GM12873 (cell line): ENCODE measurements at regions not wholly inside any gene's neighbourhood (a gene's known extent, or its start where the extent isn't known, plus 50 kb on each side); places are given as distances from the start of the nearest gene placed in this dataset.

ENCODE experiments used
- TF ChIP-seq, protein P1 (sequence below): IDR thresholded peaks from 2 replicates; pipeline ENCODE4 v1.5.1; 2012; ENCODE audit warnings: low read depth, mild to moderate bottlenecking, moderate library complexity, low read length, control low read depth; ENCODE audit not compliant: insufficient read depth; ENCODE audit errors: missing control alignments

DNA sequence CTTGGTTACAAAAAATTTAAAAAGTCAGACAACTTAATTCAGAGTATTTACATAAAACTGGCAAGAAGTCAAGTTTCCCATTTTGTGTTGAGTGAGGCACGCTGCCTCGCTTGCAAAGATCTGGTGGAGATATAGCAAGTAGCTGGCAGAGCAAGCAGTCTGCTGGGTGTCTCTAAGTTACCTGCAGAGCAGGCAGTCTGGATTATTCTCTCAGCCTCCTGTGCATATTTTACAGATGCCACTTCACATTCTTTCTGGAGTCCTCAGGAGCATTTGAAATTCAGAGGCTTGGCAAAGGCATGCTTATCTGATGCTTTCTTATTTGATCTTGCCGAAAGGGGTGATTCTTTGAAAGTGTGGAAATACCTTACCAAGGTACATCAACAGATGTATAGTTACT is 640.4 kb upstream of the ADGRL4 start:
- TF ChIP-seq, protein P1, sequence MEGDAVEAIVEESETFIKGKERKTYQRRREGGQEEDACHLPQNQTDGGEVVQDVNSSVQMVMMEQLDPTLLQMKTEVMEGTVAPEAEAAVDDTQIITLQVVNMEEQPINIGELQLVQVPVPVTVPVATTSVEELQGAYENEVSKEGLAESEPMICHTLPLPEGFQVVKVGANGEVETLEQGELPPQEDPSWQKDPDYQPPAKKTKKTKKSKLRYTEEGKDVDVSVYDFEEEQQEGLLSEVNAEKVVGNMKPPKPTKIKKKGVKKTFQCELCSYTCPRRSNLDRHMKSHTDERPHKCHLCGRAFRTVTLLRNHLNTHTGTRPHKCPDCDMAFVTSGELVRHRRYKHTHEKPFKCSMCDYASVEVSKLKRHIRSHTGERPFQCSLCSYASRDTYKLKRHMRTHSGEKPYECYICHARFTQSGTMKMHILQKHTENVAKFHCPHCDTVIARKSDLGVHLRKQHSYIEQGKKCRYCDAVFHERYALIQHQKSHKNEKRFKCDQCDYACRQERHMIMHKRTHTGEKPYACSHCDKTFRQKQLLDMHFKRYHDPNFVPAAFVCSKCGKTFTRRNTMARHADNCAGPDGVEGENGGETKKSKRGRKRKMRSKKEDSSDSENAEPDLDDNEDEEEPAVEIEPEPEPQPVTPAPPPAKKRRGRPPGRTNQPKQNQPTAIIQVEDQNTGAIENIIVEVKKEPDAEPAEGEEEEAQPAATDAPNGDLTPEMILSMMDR = no peak

DNA sequence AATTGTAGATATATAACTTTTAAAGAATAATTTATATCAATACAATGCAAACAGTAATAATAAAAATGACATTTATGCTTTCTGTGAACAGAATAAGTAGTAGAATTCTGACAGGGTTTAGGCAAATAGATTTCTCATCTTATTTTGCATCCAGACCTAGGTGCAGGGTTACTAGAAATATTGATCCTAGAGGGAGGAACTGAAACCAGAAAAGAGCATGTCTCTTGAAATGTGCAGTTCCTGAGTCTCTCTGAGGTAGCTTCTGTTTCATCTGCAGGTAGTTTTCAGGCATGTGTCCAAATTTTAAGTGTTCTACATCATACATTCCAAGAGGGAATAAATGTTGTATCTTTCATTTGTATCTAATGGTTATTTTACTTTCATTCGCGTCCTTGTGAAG is 631.9 kb upstream of the ADGRL4 start:
- TF ChIP-seq, protein P1 = no peak

DNA sequence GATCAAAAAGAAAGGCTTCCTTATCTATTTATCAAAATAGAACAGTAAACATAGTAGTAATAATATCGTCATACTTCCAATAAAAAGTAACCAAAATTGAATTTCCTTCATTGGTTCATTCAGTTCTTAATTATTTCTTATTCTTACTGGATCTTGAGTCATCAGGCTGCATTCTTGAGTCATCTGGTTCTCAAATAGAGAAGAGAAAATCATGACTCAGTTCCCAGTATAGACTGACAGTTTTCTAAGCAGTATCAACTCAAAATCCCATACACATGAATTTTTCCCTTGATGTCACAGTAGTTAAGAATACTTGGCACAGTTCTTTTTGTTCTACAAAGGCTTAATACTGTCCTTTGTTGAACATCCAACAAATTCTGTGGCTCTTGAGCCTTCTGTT is 626.9 kb upstream of the ADGRL4 start:
- TF ChIP-seq, protein P1 = no peak

DNA sequence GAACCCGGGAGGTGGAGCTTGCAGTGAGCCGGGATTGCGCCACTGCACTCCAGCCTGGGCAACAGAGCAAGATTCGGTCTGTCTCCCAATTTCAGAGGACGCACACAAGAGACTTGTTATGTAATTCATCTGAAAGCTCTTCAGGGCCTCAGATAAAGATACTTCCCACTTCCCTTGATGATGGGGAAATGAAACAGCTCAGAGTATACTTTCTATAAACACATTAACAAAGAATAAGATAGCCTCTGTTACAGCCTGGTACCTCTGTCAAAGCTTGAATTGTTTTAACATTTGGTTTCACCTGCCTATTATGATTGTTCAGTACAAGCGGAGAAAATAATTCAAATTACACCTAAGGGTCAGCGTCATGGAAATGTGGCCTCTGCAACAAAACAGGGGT is 622.9 kb upstream of the ADGRL4 start:
- TF ChIP-seq, protein P1 = no peak

DNA sequence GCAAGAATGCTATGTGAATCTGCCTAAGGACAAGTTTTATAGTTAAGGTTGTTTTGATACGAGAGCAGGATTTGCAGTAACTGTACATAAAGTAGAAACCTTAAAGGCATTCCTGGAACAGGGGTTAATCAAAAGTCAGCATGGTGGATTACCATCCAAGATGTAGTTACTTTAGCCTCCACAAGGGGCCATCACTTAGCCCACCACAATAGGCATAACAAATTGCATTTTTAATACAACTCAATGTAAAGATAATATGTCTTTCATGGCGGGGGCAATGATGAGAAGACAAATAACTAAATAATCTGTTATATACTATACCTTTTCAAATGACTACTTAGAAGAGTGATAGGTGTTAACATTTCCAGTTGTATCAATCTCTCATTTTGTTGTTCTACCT is 611.2 kb upstream of the ADGRL4 start:
- TF ChIP-seq, protein P1 = peak; percentile 40

DNA sequence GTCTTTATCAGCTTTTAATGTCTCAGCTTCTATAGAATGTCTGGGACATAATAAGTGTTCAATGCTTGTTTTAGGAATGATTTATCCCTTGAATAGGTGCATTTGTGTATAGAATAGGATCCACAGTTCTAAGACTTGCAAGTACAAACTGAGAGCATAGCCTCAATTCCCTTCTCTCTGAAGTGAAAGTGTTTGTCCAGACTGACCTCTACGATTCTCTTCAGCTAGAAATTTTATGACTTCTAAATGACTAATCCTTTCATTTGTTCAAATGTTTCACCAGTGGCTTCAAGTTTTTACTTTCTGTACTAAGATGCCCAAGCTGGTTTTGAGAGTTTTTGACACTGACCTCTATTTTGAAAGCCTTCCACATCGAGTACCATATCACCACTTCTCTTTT is 608.2 kb upstream of the ADGRL4 start:
- TF ChIP-seq, protein P1 = no peak

DNA sequence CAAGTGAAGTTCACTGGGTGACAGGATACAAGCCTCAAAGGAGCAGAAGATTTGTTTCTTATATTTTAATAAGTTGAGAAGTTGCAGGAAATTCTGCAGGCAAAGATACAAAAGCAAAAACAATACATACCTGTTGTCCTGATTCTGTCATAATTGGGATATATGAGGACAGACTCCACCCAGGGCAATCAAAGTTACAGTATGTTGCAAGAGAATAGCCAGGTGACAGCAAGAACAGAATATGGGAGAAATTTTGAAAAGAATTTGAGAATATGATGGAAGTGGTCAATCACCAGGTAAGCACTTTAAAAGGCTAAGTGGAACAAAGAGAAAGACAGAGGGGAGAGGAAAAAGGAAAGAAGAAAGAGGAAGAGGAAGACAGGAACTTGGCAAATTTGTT is 607.6 kb upstream of the ADGRL4 start:
- TF ChIP-seq, protein P1 = no peak

DNA sequence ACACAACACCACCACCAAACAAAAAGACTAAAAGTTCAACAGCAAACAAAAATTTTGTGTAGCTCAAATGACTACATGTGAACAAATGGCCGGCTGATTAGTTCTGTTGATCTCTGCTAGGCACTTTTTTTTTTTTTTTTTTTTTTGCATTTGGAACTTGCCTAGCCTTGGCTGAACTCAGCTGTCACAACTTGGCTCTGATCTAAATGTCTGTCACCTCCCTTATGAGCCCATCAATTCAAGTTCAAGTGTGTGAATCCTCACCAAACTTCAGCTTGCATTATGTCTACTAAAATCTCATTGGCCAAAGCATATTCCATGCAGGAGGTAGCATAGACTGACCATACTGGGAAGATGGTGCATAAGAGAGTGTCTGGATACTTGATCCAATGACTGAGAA is 606.5 kb upstream of the ADGRL4 start:
- TF ChIP-seq, protein P1 = no peak
